GM18499 (cell line): ENCODE measurements at regions not wholly inside any gene's neighbourhood (a gene's known extent, or its start where the extent isn't known, plus 50 kb on each side); places are given as distances from the start of the nearest gene placed in this dataset.
"Not testable (repeated sequence)": the region's sequence is repeated elsewhere in the genome, so short reads cannot be mapped to it uniquely, and the experiment has no call there.

Experiments used
- ATAC-seq: cut with Tn5 transposase; IDR thresholded peaks from one replicate; pipeline ENCODE4 v1.9.1; 2021; ENCODE audit warnings: moderate number of reproducible peaks; ENCODE audit not compliant: insufficient read depth, unreplicated experiment

GRCh38 chr4:157706155-157706554, 466.7 kb downstream of the GASK1B start:
- ATAC-seq = no peak

DNA sequence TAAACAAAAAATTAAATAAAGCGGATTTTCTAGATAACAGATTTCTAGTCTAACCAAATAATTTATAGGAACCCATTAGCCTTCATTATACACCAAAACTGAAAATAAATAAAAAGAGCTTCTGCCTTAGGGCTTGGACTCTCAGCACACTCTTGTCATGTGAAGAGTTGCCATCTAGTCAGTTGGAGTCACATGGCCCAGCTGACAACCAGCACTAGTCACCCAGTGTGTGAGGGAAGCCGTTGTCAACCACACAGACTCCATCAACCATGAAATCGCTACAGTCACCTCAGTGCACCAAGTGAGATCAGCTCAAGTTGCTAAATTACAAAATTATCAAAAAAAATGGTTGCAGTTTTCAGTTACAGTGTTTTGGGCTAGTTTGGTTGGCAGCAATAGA, 470.0 kb downstream of the GASK1B start:
- no peak for ATAC-seq

DNA sequence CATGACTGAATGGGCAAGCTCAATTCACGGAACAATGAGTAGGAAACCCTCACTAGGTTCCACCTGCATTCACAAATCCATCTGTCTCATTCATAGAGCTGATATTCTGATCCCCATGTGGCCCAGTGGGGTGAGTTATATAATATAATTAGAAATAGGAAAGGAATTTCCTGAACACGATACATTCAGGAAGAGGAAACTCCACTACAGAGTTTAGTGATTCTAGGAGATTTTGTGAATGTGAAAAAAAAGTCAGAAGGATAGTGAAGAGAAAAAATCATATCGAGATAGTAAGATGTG, 471.2 kb downstream of the GASK1B start:
- no peak for ATAC-seq

DNA sequence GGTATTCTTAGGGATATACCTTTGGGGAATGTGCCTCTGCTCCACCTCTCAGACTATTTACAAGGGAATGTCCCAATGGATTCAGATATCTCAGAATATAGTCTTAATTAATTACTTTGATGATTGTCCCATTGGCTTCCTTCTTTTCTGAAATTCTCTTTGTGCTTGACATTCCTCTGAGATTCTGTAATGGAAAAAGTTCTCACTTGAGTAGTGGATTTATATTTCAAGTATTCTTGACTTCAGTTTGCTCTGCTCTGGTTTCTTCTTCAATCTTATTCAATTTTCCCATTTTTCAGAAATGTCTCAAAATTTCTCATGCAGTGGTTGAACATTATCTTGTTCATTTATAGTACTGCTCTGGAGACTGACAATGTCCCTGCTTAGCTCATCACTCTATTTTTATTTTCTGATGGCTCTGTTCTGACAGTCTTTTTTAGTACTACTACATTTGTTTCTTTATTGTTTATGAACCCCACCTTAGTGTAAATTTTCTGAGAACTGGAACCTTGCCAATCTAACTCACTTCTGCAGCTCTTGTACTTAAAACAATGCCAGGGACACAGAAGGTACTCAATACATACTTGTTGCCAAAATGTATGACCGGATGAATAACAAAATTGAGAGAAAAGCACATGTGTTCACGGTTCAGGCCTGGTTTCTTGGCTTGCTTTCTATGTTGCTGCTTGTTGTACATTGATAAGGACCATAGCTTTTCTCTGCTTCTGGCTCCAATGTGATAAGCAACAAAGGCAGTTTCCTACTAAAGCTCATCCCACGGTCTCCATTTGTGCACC, 471.7 kb downstream of the GASK1B start:
- ATAC-seq = no peak

GRCh38 chr4:157689476-157689875, 468.9 kb downstream of the GRIA2 start:
- ATAC-seq = no peak

GRCh38 chr4:157687971-157688370, 467.4 kb downstream of the GRIA2 start:
- no peak for ATAC-seq

DNA sequence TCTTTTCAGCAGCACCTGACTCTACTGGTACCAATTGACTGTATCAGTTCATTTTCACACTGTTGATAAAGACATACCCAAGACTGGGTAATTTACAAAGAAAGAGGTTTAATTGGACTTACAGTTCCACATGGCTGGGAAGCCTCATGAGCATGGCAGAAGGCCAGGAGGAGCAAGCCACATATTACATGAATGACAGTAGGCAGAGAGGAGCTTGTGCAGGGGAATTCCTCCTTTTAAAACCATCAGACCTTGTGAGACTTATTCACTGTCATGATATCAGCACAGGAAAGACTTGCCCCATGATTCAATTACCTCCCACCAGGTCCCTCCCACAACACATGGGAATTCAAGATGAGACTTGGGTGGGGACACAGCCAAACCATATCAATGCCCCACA, 458.8 kb downstream of the GRIA2 start:
- ATAC-seq = not testable (repeated sequence)

GRCh38 chr4:157678478-157678877, 457.9 kb downstream of the GRIA2 start:
- no peak for ATAC-seq

GRCh38 chr4:157674699-157675098, 454.2 kb downstream of the GRIA2 start:
- no peak for ATAC-seq

DNA sequence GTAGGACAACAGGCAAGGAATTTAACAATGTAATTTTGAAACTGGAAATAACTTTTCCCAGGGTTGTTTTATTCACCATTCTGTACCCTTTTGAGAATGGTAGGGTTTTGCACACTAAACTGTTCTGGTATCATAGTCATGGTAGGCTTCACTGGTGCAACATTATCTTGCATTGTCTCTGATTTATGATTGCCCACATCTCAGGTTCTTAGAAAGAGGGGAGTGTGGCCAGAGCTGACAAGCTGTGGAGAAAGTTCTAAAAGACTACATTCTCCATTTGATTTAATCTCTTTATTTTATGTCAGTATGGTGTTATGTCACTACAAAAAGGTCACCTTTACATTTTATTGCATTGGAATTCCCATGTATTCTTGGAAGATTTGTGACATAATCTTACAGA, 447.3 kb downstream of the GRIA2 start:
- ATAC-seq = no peak

DNA sequence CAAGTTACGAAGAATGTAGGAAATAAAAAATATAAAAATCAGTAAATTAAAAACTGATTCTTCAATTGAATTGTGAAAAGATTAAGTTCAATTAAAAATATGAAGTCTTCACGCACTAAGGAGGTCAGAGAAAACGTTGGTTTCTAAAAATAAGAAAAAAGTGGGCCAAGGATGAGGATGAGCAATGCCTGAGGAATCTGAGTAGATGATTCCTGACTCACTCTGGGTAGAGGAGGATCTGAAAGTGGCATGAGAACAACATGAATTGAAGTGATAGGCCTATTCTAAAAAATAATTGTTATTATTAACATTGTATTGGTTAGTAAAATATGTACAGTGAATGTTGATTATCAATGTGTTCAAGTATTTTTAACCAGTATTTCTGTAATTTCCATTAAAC, 444.2 kb downstream of the GRIA2 start:
- ATAC-seq = no peak

GRCh38 chr4:157655096-157655809, 434.7 kb downstream of the GRIA2 start:
- no peak for ATAC-seq

- ATAC-seq = no peak
Observed at GRCh38 chr4:157643257-157643656, 422.7 kb downstream of the GRIA2 start.

GRCh38 chr4:157634057-157634456, 413.5 kb downstream of the GRIA2 start:
- no peak for ATAC-seq

DNA sequence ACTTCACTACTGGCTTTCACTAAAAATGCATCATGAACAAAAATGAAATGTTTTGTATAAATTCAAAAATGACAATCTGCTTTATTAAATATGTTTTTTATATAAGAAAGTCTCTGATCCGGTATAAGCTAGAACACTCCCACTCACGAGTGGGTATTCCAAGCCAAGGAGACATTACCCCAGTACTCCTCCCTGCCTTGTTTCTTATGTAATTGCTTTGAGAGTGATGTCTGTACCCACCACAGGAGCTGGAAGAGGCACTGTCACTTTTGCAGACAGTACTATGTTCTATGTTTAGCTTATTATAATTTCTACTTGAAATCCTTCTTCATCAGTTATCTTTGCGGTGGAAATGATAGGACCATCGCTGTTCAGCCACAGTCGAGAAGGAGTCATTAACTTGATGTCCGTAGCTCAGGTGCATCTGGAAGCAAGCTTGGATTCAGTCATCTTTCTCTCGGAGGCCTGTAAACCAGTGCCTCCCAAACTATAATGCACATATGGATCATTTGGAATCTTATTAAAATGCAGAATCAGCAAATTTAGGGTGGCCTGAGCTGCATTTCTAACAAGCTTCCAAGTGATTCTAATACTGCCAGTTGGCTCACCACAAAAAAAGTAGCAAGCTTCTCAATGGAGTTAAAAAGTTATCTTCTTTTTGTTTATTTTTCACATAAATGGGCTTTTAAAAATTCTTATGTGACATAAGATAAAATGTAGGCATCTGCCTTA, 396.4 kb downstream of the GRIA2 start:
- ATAC-seq = no peak

DNA sequence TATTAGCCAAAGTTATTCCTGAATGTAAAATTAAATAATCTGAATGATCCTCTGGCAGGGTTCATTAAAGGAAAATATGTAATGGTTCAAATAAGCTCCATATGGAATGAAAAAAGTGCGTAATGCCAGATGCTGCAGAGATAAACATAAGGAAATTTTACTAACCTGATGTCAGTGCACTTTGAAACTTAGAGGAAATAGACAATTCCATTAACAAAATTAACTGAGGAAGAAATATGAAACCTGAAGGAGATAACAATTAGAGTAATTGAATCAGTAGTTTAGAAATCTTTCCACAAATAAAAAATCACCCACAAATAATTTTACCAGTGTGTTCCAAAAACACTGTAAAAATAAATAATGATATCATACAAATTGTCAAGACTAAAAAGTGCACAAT, 387.5 kb downstream of the GRIA2 start:
- ATAC-seq = no peak

- no peak for ATAC-seq
Observed at GRCh38 chr4:157600583-157600982, 380.1 kb downstream of the GRIA2 start.

GRCh38 chr4:157591245-157591644, 370.7 kb downstream of the GRIA2 start:
- ATAC-seq = no peak

DNA sequence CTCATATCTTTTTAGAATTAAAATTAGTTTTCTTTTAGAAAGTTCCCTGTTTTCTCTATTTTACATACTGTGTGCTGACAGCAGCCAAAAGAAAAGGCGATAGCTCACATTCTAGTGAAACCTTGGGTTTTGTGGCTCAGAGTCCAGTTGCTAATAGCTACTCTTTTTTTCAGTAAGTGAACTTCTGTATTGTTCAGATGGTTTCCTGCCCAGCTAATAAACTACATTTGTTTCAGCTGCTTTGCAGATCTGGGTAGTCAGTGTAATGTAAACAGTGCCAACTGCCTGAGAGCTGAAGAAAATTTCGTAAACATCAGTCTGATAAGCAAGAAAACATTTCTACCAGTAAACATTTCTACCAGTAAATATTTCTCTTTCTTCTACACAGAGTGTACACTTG, 370.2 kb downstream of the GRIA2 start:
- no peak for ATAC-seq

GRCh38 chr4:157587681-157588423, 367.3 kb downstream of the GRIA2 start:
- ATAC-seq = no peak

DNA sequence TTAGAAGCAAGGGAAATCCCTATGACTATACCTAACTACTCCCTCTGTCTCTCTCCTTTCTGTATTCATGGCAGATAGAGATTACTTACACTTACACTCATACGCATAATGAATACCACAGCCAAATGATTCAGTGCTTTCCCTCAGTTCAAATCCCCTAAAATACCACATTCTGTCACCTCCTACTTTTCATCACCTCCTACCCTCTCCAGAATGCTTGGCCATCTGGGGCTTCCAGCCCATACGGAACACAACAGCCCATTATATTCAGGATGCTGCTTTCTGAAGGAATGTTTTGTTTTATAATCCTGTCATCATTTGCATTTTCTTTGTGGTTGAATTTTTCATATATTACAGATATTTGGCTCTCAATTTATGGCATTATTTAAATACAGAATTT, 361.6 kb downstream of the GRIA2 start:
- no peak for ATAC-seq
